BLaER1 treated with 17β-estradiol and CSF1 and Interleukin-3, amounts not matched to agents 10 nM and 100 nM (cell line): ENCODE measurements at regions not wholly inside any gene's neighbourhood (a gene's known extent, or its start where the extent isn't known, plus 50 kb on each side); places are given as distances from the start of the nearest gene placed in this dataset.

Experiments used
- H3K27ac ChIP-seq, 11 experiments: shearing (Covaris generic); formaldehyde crosslinking; 2 replicates each; pipeline ENCODE4 v1.8.1; 2022
- H3K27me3 ChIP-seq, 11 experiments: shearing (Covaris generic); formaldehyde crosslinking; 2 replicates each; pipeline ENCODE4 v1.8.1; 2022
- H3K36me3 ChIP-seq, 11 experiments: shearing (Covaris generic); formaldehyde crosslinking; 2 replicates each; pipeline ENCODE4 v1.8.1; 2022
- H3K4me1 ChIP-seq, 10 experiments: shearing (Covaris generic); formaldehyde crosslinking; 2 replicates each; pipeline ENCODE4 v1.8.1; 2022
- H3K4me2 ChIP-seq, 11 experiments: shearing (Covaris generic); formaldehyde crosslinking; 2 replicates each; pipeline ENCODE4 v1.8.1; 2022
- H3K4me3 ChIP-seq, 10 experiments: shearing (Covaris generic); formaldehyde crosslinking; 2 replicates each; pipeline ENCODE4 v1.8.1; 2022
- H3K9ac ChIP-seq, 11 experiments: shearing (Covaris generic); formaldehyde crosslinking; 2 replicates each; pipeline ENCODE4 v1.8.1; 2022
- H3K9me3 ChIP-seq, 11 experiments: shearing (Covaris generic); formaldehyde crosslinking; replicated peaks in 1 of 11; 2 replicates each; pipeline ENCODE4 v1.8.1; 2022
- H4K20me1 ChIP-seq, 11 experiments: shearing (Covaris generic); formaldehyde crosslinking; 2 replicates each; pipeline ENCODE4 v1.8.1; 2022
- Cebpa-rat ChIP-seq, 11 experiments: shearing (Covaris generic); IDR thresholded peaks; 2 replicates each; pipeline ENCODE4 v1.8.1; 2022

GRCh38 chr16:52022177-52022576 is 524.8 kb downstream of the TOX3 start:
- no peak for TF ChIP-seq Cebpa-rat (IDR thresholded peaks at IDR 0.05)
- no peak overlapping the region for H3K4me3 ChIP-seq
- no peaks in the 10 kb centered on the region for H3K36me3 ChIP-seq
- H4K20me1 ChIP-seq, result no peaks in the 10 kb centered on the region
- no peak overlapping the region for H3K4me2 ChIP-seq
- H3K9me3 ChIP-seq, result peaks cover 3 to 6% (median 4%) of the 10 kb centered on the region in 11 experiments; a peak in 19 of 22 replicates
- H3K4me1 ChIP-seq, result no peaks in the 10 kb centered on the region
- no peaks in the 10 kb centered on the region for H3K27me3 ChIP-seq
- H3K9ac ChIP-seq, result no peak overlapping the region
- H3K27ac ChIP-seq, result no peak overlapping the region

- peaks cover 35 to 53% (median 47%) of the 10 kb centered on the region in 11 experiments for H3K9me3 ChIP-seq
- no peak overlapping the region for H3K9ac ChIP-seq
- H3K4me3 ChIP-seq, result no peak overlapping the region
- H4K20me1 ChIP-seq, result no peaks in the 10 kb centered on the region
- H3K27ac ChIP-seq, result no peak overlapping the region
- H3K4me1 ChIP-seq, result no peaks in the 10 kb centered on the region
- no peaks in the 10 kb centered on the region for H3K36me3 ChIP-seq
- no peak for TF ChIP-seq Cebpa-rat (IDR thresholded peaks at IDR 0.05)
- no peak overlapping the region for H3K4me2 ChIP-seq
- H3K27me3 ChIP-seq, result no peaks in the 10 kb centered on the region
These were observed 530.6 kb downstream of the TOX3 start for GRCh38 chr16:52016387-52016786.

GRCh38 chr16:52005551-52005950 is 541.4 kb downstream of the TOX3 start:
- H3K4me2 ChIP-seq, result no peak overlapping the region
- no peaks in the 10 kb centered on the region for H4K20me1 ChIP-seq
- no peaks in the 10 kb centered on the region for H3K27me3 ChIP-seq
- H3K9me3 ChIP-seq, result no peaks in the 10 kb centered on the region
- no peak overlapping the region for H3K9ac ChIP-seq
- H3K27ac ChIP-seq, result no peak overlapping the region
- no peaks in the 10 kb centered on the region for H3K4me1 ChIP-seq
- H3K4me3 ChIP-seq, result no peak overlapping the region
- no peak for TF ChIP-seq Cebpa-rat (IDR thresholded peaks at IDR 0.05)
- no peaks in the 10 kb centered on the region for H3K36me3 ChIP-seq

- H4K20me1 ChIP-seq, result no peaks in the 10 kb centered on the region
- no peaks in the 10 kb centered on the region for H3K27me3 ChIP-seq
- H3K36me3 ChIP-seq, result no peaks in the 10 kb centered on the region
- H3K4me1 ChIP-seq, result no peaks in the 10 kb centered on the region
- no peak overlapping the region for H3K4me2 ChIP-seq
- H3K27ac ChIP-seq, result no peak overlapping the region
- no peak overlapping the region for H3K4me3 ChIP-seq
- no peaks in the 10 kb centered on the region for H3K9me3 ChIP-seq
- no peak overlapping the region for H3K9ac ChIP-seq
- TF ChIP-seq Cebpa-rat (IDR thresholded peaks at IDR 0.05), result no peak
These were observed 542.6 kb downstream of the TOX3 start for GRCh38 chr16:52004343-52004742.

- H4K20me1 ChIP-seq, result no peaks in the 10 kb centered on the region
- H3K9ac ChIP-seq, result no peak overlapping the region
- H3K27ac ChIP-seq, result no peak overlapping the region
- no peaks in the 10 kb centered on the region for H3K36me3 ChIP-seq
- no peaks in the 10 kb centered on the region for H3K27me3 ChIP-seq
- H3K4me3 ChIP-seq, result no peak overlapping the region
- H3K9me3 ChIP-seq, result peaks cover 0 to 7% (median 0%) of the 10 kb centered on the region in 11 experiments; a peak in 1 of 22 replicates
- H3K4me1 ChIP-seq, result no peaks in the 10 kb centered on the region
- no peak overlapping the region for H3K4me2 ChIP-seq
- no peak for TF ChIP-seq Cebpa-rat (IDR thresholded peaks at IDR 0.05)
These were observed 544.9 kb downstream of the TOX3 start for GRCh38 chr16:52002026-52002425.

- Histone ChIP-seq H3K4me3 (no peak overlapping the region), H3K4me2 (no peak overlapping the region), H3K36me3 (no peaks in the 10 kb centered on the region), H4K20me1 (no peaks in the 10 kb centered on the region), H3K27ac (no peak overlapping the region), H3K9me3 (peaks cover 0 to 8% (median 0%) of the 10 kb centered on the region in 11 experiments; a peak in 1 of 22 replicates), H3K4me1 (no peaks in the 10 kb centered on the region), H3K27me3 (no peaks in the 10 kb centered on the region), H3K9ac (no peak overlapping the region)
- TF ChIP-seq Cebpa-rat (IDR thresholded peaks at IDR 0.05), result no peak
These were observed 550.4 kb downstream of the TOX3 start for GRCh38 chr16:51996516-51996915.

- Histone ChIP-seq H4K20me1 (no peaks in the 10 kb centered on the region), H3K9ac (no peak overlapping the region), H3K36me3 (no peaks in the 10 kb centered on the region), H3K4me3 (no peak overlapping the region), H3K9me3 (peaks cover 0 to 8% (median 0%) of the 10 kb centered on the region in 11 experiments; a peak in 1 of 22 replicates), H3K4me1 (no peaks in the 10 kb centered on the region), H3K27ac (no peak overlapping the region), H3K27me3 (no peaks in the 10 kb centered on the region), H3K4me2 (no peak overlapping the region)
- TF ChIP-seq Cebpa-rat (IDR thresholded peaks at IDR 0.05), result no peak
These were observed 552.3 kb downstream of the TOX3 start for GRCh38 chr16:51994597-51994996.

- H4K20me1 ChIP-seq, result no peaks in the 10 kb centered on the region; a peak in 1 of 22 replicates
- no peaks in the 10 kb centered on the region for H3K9me3 ChIP-seq
- H3K27me3 ChIP-seq, result no peaks in the 10 kb centered on the region
- H3K36me3 ChIP-seq, result no peaks in the 10 kb centered on the region
- no peaks in the 10 kb centered on the region for H3K4me1 ChIP-seq
- no peak overlapping the region for H3K4me2 ChIP-seq
- H3K27ac ChIP-seq, result no peak overlapping the region
- H3K9ac ChIP-seq, result no peak overlapping the region
- TF ChIP-seq Cebpa-rat (IDR thresholded peaks at IDR 0.05), result no peak
- no peak overlapping the region for H3K4me3 ChIP-seq
These were observed 557.2 kb downstream of the TOX3 start for GRCh38 chr16:51989637-51990230.

- no peak overlapping the region for H3K27ac ChIP-seq
- no peaks in the 10 kb centered on the region; a peak in 1 of 22 replicates for H4K20me1 ChIP-seq
- no peak for TF ChIP-seq Cebpa-rat (IDR thresholded peaks at IDR 0.05)
- no peaks in the 10 kb centered on the region for H3K4me1 ChIP-seq
- H3K27me3 ChIP-seq, result no peaks in the 10 kb centered on the region
- H3K9me3 ChIP-seq, result no peaks in the 10 kb centered on the region
- H3K36me3 ChIP-seq, result no peaks in the 10 kb centered on the region
- H3K4me2 ChIP-seq, result no peak overlapping the region
- no peak overlapping the region for H3K4me3 ChIP-seq
- H3K9ac ChIP-seq, result no peak overlapping the region
These were observed 558.0 kb downstream of the TOX3 start for GRCh38 chr16:51988977-51989376.

- H3K9me3 ChIP-seq, result no peaks in the 10 kb centered on the region
- no peaks in the 10 kb centered on the region for H3K36me3 ChIP-seq
- TF ChIP-seq Cebpa-rat (IDR thresholded peaks at IDR 0.05), result no peak
- H3K9ac ChIP-seq, result no peak overlapping the region
- H3K4me2 ChIP-seq, result no peak overlapping the region
- no peaks in the 10 kb centered on the region; a peak in 1 of 22 replicates for H4K20me1 ChIP-seq
- H3K27me3 ChIP-seq, result no peaks in the 10 kb centered on the region
- no peak overlapping the region for H3K4me3 ChIP-seq
- no peak overlapping the region for H3K27ac ChIP-seq
- no peaks in the 10 kb centered on the region for H3K4me1 ChIP-seq
These were observed 559.4 kb downstream of the TOX3 start for GRCh38 chr16:51987519-51987918.
